Loucy (cell line): ENCODE measurements at regions not wholly inside any gene's neighbourhood (a gene's known extent, or its start where the extent isn't known, plus 50 kb on each side); places are given as distances from the start of the nearest gene placed in this dataset.

Experiments used
- EZH2phosphoT487 ChIP-seq: fragments of 200-600 bp; IDR thresholded peaks from 2 replicates; pipeline ENCODE4 v1.6.1; 2018; ENCODE audit warnings: antibody characterized with exemption, mild to moderate bottlenecking, moderate library complexity, borderline replicate concordance
- TF ChIP-seq, protein P1 (sequence below): fragments of 200-600 bp; sonication (generic); conservative IDR thresholded peaks from 2 replicates; pipeline ENCODE4 v1.5.1; 2014; ENCODE audit warnings: mild to moderate bottlenecking, antibody characterized with exemption, low read length

- TF ChIP-seq, protein P1, sequence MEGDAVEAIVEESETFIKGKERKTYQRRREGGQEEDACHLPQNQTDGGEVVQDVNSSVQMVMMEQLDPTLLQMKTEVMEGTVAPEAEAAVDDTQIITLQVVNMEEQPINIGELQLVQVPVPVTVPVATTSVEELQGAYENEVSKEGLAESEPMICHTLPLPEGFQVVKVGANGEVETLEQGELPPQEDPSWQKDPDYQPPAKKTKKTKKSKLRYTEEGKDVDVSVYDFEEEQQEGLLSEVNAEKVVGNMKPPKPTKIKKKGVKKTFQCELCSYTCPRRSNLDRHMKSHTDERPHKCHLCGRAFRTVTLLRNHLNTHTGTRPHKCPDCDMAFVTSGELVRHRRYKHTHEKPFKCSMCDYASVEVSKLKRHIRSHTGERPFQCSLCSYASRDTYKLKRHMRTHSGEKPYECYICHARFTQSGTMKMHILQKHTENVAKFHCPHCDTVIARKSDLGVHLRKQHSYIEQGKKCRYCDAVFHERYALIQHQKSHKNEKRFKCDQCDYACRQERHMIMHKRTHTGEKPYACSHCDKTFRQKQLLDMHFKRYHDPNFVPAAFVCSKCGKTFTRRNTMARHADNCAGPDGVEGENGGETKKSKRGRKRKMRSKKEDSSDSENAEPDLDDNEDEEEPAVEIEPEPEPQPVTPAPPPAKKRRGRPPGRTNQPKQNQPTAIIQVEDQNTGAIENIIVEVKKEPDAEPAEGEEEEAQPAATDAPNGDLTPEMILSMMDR, result no peak
- no peak for TF ChIP-seq EZH2phosphoT487
These were observed 234.7 kb downstream of the MAN2A1 start for GRCh38 chr5:109924237-109925107.
